PC-9 (cell line): ENCODE measurements at regions not wholly inside any gene's neighbourhood (a gene's known extent, or its start where the extent isn't known, plus 50 kb on each side); places are given as distances from the start of the nearest gene placed in this dataset.

Experiments used
- EZH2 ChIP-seq: fragments of 200-600 bp; sonication (generic); IDR thresholded peaks from 2 replicates; pipeline ENCODE4 v1.8.0; 2017; ENCODE audit warnings: antibody characterized with exemption, low read depth
- TF ChIP-seq, protein P1 (sequence below): fragments of 200-600 bp; sonication (generic); conservative IDR thresholded peaks from 2 replicates; pipeline ENCODE4 v1.6.1; 2017; ENCODE audit warnings: mixed run types, antibody characterized with exemption, mild to moderate bottlenecking, moderate library complexity

DNA sequence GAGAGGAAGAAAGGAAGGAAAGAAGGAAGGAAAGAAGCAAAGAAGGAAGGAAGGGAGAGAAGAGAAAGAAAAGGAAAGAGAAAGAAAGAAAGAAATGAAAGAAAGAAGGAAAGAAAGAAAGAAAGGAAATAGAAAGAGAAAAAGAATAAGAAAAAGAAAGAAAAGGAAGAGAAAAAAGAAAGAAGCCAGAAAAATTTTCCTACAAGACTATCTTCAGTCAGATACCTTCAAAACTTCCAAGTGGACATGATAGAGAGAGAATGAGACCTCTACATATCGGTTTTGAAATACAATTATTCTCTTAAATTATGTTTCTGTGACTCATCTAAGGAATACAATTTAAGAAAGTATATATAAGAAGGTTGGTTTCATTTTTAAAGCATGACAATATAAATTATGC lies 1369.0 kb downstream of the ZPLD1 start:
- TF ChIP-seq, protein P1, sequence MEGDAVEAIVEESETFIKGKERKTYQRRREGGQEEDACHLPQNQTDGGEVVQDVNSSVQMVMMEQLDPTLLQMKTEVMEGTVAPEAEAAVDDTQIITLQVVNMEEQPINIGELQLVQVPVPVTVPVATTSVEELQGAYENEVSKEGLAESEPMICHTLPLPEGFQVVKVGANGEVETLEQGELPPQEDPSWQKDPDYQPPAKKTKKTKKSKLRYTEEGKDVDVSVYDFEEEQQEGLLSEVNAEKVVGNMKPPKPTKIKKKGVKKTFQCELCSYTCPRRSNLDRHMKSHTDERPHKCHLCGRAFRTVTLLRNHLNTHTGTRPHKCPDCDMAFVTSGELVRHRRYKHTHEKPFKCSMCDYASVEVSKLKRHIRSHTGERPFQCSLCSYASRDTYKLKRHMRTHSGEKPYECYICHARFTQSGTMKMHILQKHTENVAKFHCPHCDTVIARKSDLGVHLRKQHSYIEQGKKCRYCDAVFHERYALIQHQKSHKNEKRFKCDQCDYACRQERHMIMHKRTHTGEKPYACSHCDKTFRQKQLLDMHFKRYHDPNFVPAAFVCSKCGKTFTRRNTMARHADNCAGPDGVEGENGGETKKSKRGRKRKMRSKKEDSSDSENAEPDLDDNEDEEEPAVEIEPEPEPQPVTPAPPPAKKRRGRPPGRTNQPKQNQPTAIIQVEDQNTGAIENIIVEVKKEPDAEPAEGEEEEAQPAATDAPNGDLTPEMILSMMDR = no peak
- no peak for TF ChIP-seq EZH2
